IPS-18c (cell line): ENCODE measurements at regions not wholly inside any gene's neighbourhood (a gene's known extent, or its start where the extent isn't known, plus 50 kb on each side); places are given as distances from the start of the nearest gene placed in this dataset.
"Not testable (repeated sequence)": the region's sequence is repeated elsewhere in the genome, so short reads cannot be mapped to it uniquely, and the experiment has no call there.

Source experiments
- H3K4me3 ChIP-seq: 2 replicates; pipeline ENCODE4 v1.7.0; 2013; ENCODE audit warnings: low read depth, mild to moderate bottlenecking, low read length, moderate library complexity; ENCODE audit not compliant: insufficient read depth
- H3K9me3 ChIP-seq: one replicate; pipeline ENCODE4 v1.6.1; 2013; ENCODE audit warnings: mild to moderate bottlenecking, low read length, moderate library complexity; ENCODE audit not compliant: control insufficient read depth, insufficient read depth

DNA sequence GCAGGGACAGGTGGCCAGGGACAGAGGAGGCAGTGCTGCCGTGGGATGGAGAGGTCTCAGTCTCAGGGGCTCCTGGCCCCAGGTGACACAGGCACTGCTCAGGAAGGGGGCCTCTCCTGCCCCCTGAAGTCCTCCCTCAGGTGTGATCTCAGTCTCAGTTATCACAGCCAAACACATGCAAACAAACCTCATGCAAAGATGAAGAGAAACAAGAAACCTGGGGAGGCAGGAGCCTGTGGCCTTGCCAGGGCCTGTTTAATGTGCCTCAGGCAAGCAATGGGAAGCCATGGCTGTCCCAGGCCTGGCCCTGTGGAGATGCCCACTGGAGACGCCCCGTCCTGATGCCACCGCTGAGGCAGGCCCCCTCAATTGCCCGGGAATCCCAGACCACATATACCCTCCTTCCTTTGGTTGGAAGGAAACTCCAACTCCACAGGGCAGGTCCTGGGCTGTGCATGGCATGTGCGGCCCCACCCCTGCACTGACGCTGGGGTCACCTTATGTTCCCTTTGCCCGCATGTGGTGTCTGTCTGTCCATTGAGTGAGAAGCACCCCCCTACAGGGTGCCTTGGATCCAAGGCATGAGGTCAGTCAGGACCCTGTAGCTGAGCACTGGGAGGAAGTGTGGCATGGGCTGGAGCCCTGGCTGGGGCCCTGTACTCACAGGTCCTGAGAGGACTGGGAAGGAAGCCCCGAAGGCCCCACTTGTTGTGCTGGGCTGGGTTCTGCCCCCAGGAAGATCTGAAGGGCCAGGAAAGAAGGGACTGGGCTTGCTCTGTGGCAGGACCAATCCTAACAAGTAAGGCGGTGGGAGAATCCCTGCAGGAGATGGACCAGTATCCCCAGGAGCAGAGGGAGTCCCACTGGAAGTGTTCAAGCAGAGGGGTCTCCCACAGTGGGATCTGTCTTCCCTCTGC lies 68.8 kb upstream of the RAB6C start:
- no peak overlapping the region for H3K4me3 ChIP-seq
- H3K9me3 ChIP-seq = peaks cover 2% of the 10 kb centered on the region

DNA sequence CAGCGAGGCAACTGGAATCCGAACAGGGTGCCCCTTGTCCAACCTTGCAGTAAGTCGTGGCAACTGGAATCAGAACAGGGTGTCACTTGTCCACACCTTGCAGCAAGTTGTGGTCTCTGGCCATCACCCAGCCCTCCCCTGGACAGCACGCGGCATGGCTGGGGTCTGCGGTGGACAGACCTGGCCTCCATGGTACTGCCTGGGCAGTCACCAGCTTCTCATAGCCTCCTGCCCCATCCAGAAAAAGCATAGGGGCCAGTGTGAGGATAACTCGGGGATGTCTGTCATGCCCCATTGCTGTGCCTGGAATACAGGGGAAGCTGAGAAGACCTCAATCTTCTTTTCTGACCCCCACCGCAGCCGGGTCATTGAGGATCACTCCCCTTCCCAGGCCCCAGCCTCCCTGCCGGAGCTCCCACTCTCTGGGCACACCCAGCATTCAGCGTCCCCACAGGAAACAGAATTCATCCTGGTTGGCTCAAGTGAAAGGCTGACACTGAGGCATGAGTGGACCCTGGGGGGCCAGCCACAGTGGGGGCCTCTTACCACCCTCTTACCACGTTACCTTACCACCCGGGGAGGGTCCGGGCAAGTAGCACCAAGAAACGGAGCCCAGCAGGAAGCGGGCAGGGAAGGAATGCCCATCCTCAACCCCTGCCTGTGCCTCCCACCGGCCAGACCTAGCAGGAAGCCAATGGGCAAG lies 68.0 kb upstream of the RAB6C start:
- Histone ChIP-seq H3K4me3 (no peak overlapping the region), H3K9me3 (peaks cover 2% of the 10 kb centered on the region)

DNA sequence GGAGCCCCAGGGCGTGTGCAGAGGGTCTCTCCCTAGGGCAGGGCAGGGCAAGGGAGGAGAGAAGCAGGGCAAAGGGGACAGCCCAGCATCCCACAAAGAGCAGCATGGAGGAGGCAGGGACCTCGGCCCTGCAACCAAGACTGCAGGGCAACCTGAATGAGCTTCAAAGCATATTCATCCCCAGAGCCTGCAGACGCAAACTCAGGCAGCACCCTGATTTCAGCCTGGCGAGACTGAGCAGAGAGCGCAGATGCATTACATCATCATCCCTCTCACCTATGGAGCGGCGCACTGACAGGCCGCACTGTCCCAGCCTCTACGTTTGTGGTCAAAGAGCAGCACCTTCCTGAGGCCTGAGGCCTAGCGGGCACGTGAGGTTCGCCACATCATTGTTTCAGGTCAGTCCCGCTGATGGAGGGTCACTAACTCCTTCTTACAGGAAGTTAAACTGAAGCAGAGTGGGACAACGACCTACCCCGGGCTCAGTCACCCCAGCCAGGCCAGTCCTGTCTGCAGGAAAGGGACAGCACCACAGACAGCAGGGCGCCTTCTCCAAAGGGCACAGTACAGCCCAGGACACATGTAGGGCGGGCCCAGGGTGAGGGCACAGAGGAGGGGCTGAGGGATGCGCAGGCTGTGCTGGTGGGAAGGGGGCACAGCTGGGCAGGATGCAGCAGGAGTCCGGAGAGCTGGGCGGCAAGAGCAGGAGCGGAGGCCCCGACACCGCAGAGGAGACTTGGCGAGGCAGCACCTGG lies 67.2 kb upstream of the RAB6C start:
- peaks cover 2% of the 10 kb centered on the region for H3K9me3 ChIP-seq
- H3K4me3 ChIP-seq = no peak overlapping the region

DNA sequence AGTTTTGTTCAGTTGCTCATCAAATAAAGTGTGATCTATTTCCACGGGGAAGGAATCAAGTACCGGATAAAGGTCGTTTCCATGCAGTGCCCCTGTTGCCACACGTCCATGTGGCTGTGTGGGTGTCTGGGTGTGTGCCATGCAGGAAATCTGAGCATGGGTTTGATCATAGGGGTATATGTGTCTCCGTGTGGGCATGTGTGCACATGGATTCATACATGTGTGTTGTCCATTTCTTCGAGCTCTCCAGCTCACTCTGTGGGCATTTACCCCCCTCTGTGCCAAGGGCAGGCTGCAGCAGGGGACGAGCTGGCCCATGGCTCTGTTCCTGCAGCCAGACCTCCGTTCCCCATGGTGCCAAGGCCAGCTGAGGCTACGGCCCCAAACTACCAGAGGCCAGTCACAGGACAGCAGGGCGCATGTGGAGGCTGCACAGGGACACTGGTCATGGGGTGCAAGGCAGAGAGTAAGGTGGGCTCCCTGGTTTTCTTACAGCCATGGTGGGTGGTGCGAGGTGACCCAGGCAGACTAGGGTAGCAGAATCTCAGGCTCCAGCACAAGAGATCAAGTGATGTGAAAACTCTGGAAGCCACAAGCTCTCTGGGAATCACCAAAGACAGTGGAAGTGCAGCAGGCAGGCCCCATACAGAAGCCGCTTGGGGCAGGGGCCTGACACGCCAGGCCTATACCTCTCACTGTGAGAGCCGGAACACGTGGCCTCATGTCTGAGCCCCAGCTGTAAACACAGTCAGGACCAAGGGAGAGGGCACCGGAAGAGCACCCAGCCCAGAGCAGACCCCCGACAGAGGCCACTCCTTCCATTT lies 66.4 kb upstream of the RAB6C start:
- Histone ChIP-seq H3K4me3 (no peak overlapping the region), H3K9me3 (peaks cover 2% of the 10 kb centered on the region)

DNA sequence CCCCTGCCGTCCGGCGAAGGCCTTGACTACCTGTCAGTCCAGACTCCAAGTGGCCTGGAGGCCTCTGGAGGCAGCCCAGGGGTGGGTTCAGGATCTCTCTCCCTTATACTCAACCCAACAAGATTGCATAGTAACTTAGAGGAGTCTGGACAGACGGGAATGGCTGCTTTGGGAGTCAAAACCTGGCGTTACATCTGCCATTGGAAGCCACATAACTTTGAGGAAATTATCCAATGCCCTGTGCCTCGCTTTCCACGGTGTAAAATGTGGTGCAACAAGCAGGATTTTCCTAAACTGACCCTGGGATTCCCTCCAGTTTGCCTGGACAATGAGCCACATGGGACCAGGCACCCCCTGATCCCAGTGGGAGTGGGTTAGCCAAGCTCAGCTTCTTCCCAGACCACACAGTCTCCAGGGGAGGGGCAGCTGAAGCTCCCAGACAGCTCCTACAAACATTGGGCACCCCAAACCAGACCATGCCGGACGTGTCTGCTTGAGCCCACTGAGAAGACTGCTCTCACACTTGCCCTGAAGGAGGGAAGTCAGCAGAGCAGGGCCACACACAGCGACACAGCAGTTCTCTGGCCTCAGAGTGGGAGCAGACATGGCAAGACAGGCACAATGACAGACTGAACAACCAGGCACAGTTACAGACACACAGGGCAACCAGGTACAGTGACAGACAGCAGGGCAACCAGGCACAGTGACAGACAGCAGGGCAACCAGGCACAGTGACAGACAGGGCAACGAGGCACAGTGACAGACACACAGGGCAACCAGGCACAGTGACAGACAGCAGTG lies 65.6 kb upstream of the RAB6C start:
- H3K9me3 ChIP-seq = peaks cover 2% of the 10 kb centered on the region
- H3K4me3 ChIP-seq = no peak overlapping the region

DNA sequence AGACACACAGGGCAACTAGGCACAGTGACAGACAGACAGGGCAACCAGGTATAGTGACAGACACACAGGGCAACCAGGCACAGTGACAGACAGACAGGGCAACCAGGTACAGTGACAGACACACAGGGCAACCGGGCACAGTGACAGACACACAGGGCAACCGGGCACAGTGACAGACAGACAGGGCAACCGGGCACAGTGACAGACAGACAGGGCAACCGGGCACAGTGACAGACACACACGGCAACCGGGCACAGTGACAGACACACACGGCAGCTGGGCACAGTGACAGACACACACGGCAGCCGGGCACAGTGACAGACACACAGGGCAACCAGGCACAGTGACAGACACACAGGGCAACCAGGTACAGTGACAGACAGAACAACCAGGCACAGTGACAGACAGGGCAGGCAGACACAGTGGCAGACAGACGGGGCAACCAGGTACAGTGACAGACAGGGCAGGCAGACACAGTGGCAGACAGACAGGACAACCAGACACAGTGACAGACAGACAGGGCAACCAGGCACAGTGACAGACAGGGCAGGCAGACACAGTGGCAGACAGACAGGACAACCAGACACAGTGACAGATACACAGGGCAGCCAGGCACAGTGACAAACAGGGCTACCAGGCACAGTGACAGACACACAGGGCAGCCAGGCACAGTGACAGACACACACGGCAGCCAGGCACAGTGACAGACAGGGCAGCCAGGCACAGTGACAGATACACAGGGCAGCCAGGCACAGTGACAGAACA lies 64.7 kb upstream of the RAB6C start:
- H3K4me3 ChIP-seq = no peak overlapping the region
- no peaks in the 10 kb centered on the region for H3K9me3 ChIP-seq

DNA sequence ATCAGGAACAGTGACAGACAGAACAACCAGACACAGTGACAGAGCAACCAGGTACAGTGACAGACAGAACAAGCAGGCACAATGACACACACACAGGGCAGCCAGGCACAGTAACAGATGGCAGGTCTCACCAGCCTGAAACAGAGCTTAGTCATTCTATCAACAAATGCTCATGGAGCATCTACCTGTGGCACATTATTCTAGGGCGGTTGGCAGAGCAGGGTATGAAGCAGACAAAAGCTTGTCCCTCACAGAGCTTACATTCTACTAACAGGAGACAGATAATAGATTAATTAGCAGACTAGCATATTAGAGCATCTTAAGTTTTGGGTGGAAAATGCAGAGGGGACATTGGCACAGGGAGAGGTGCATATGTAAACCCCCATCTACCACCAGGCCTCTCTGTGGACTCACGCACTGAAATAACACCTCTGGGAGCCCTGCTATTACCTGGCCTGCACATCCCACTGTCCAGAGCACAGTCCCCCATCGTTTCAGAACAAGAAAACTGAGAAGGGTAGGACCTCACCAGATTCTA lies 64.1 kb upstream of the RAB6C start:
- no peak overlapping the region for H3K4me3 ChIP-seq

DNA sequence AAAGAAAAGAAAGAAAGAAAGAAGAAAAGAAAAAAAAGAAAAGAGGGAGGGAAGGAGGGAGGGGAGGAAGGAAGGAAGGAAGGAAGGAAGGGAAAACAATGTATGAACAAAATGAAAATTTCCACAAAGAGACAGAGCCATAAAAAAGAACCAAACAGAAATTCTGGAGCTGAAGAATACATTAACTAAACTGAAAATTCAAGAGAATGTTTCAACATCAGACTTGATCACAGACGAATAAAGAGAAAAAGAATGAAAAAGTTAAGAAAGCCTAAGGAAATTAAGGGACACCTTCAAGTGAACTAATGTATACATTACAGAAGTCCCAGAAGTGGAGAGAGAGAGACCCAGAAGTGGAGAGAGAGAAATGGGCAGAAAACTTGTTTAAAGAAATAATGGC lies 60.9 kb upstream of the RAB6C start:
- Histone ChIP-seq H3K4me3 (no peak overlapping the region), H3K9me3 (no peaks in the 10 kb centered on the region)

More for the DNA sequence above, 64.1 kb upstream of the RAB6C start:
- H3K9me3 ChIP-seq = no peaks in the 10 kb centered on the region

DNA sequence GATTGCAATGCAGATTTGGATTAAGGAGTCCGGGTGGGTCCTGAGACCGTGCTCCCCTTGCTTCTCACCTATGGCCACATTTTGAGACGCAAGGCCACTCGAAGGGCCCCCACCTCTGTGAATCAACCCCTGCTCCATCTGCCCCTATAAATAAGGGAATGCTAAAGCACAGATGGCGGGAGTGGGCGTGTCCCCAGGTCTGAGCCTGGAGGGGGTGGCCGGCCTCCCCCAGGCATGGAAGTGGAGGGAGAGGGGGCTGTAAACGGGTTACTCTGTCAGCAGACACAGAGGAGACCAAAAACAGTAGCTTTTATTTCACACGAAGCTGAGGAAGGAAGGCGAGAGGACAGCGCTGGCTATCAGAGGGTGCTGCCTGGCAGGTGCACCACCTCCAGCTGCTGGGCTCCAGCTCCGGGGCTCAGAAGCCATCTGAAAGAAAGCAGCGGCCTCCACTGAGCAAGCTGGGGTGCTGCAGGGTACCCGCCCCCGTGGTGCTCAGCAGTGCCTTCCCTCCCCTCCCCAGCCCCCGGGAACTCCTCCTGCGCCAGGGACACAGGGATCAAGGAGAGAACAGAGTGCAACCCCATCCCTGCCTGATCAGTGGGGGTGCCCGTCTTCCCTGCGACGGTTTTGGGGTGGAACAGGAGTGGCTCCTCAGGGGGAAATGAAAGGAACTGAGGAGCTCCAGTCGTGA lies 56.7 kb upstream of the RAB6C start:
- no peaks in the 10 kb centered on the region for H3K9me3 ChIP-seq
- peak overlapping the region; percentile 48 for H3K4me3 ChIP-seq

DNA sequence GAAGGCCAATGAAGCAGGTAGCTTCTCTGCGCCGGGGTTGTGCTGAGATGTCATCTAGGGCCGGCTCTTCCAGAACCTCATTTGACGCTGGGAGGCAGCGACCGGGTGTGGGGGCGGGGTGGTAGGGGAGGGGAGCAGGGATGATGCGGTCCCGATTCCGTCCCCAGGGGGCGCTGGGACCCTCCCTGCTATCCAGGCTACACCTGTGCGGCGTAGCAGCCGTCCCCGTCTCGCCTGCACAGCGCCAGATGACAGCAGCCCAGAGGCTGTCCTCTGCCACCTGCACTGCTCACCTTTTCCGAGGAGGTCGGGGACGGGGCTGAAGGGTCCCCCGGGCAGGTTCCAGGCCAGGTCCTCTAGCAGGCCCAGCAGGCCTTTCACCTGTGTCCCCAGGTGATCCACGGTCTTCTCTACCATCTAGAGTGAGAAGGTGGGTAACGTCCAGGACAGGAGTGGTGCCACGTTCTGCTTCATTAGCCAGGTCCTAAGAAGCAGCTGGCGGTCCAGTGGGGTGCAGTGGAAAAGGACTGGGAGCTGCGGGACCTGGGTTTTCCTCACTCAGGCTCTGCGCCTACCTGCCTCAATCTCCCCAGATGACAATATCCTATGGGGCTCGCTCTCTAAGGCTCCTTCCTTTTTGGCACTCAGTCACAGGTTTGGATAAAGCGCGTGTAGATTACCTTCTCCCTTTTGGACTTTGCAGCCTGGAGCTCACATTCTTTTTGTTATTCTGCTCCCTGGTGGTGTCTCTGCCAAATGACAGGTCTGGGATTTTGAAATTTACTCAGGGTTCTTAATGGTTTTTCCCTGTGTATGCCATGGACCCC lies 56.0 kb upstream of the RAB6C start:
- H3K9me3 ChIP-seq = peaks cover 2% of the 10 kb centered on the region
- H3K4me3 ChIP-seq = peak overlapping the region; percentile 55

DNA sequence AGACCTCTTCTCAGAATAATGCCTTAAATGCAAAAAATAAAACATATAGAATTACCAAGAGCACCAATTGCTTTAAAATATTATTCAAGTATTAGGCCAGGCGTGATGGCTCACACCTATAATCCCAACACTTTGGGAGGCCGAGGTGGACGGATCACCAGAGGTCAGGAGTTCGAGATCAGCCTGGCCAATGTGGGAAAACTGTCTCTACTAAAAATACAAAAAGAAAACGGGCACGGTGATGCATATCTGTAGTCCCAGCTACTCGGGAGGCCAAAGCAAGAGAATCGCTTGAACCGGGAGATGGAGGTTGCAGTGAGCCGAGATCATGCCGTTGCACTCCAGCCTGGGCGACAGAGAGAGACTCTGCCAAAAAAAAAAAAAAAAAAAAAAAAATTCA lies 55.4 kb upstream of the RAB6C start:
- not testable (repeated sequence) for H3K4me3 ChIP-seq, H3K9me3 ChIP-seq

DNA sequence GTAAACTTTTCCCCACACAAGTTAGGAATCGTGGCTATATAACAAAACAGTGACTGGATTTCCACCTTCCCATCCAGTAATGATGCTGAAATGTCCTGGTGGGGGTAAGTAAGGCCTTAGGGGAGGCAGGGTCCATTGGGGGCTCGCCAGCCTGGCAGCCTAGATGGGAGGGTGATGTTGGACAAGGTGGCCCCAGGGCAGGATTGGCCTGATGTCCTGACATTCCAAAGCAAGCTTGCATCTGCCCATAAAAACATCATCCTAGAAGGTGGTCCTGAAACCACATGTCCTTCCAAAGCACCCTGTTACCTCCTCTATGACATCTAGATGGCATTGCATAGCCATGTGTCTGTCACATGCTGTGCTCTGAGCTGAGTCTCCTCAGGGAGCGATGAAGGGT lies 54.1 kb upstream of the RAB6C start:
- H3K4me3 ChIP-seq = no peak overlapping the region
- H3K9me3 ChIP-seq = peaks cover 2% of the 10 kb centered on the region

DNA sequence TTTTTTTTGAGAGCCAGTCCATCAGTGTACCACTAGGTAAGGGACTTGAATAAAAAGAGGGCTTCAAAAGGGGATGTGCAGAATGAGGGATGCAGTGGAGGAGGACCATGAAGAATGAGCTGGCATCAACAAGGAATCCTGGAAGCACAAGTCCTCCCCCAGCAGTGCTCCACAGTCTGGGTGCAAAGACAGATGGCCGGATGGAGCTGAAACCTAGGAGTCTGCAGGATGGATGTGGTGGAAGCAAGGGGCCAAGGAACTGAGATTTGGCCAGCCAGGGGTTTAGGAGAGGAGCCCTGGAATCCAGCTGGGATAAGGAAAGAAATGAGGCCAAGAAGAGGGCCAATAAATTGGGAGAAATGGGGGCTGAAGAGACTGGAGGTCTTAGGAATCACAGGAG lies 51.8 kb upstream of the RAB6C start:
- peaks cover 2% of the 10 kb centered on the region for H3K9me3 ChIP-seq
- H3K4me3 ChIP-seq = no peak overlapping the region
